LHCN-M2 (cell line): ENCODE measurements at regions not wholly inside any gene's neighbourhood (a gene's known extent, or its start where the extent isn't known, plus 50 kb on each side); places are given as distances from the start of the nearest gene placed in this dataset.
A peak's percentile ranks its signal among the peaks of the same experiment; 100 is the strongest.

Experiments
- DNase-seq: peaks from one replicate; pipeline ENCODE4 v3.0.0-alpha.2; 2012; ENCODE audit warnings: low read depth

DNA sequence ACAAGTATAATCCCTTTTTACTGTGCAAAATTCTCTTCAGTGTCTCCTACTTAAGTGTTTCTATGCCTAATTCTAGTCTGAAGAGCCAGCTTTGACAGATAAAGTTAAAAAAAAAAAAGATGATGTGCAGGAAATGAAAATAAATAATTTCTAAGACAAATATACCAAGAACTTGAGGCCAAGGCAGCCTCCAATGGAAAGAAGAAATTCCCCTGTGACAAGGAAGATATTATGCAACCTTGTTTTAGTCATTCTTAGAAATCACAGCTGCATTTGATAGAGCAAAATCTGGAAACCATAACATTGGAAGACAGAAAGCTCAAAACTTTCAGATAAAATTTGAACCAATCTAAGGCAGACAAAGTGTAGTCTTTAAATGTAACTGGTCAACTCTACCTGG, 375.9 kb upstream of the TLE4 start:
- peak; percentile 79 for DNase-seq

DNA sequence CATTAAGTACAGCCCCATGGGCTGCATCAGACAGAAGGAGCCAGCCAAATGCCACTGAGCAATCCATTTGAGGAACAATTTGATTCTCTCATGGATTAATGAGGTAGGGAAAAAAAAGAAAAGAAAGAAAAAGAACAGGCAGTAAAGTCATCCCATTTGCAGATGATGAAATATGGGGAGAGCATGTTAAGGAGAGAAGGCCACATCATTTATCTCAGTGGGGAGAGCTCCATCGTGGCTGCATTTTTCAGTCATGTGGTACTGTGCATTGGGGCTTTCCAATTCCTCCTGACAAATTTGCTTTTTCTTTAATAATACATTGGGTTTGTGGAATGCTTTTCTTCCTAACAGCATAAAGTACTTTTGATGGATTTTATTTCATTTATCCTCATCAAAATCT, 375.2 kb upstream of the TLE4 start:
- DNase-seq = no peak

DNA sequence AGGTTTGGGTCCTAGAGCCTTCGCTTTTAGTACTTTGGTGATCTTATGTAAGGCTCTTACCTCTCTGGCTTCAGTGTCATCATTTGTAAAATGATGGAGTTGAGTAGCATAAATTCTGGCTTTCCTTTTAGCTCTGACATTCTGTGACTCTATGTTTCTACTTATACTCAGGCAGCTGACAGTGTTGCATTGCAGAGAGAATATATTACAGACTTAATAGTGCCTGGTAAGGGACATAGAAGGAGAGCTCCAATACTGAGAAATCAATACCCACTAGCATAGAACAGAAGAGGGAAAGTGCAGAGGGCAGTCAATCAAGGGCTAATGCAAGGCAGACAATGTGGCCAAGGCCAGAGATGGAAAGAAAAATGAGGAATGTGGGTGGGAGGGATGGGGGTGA, 371.4 kb upstream of the TLE4 start:
- DNase-seq = no peak

DNA sequence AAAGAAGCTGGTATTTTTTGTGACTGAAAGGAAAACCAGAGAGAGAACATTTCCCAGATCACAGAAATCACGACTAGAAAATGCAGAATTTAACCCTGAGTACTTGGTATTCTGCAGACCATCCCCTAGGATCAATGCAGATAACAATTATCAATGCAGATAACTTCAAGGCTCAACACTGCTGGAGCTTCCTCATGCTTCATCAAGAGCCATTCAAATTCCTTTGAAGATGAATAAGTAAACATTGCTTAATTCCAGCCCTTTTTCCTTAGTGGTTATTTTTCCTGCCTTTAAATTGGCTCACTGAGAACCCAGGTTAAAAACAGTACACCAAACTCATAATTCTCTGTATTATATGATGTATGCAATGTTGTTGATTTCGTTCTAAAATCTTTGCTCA, 370.1 kb upstream of the TLE4 start:
- DNase-seq = no peak

DNA sequence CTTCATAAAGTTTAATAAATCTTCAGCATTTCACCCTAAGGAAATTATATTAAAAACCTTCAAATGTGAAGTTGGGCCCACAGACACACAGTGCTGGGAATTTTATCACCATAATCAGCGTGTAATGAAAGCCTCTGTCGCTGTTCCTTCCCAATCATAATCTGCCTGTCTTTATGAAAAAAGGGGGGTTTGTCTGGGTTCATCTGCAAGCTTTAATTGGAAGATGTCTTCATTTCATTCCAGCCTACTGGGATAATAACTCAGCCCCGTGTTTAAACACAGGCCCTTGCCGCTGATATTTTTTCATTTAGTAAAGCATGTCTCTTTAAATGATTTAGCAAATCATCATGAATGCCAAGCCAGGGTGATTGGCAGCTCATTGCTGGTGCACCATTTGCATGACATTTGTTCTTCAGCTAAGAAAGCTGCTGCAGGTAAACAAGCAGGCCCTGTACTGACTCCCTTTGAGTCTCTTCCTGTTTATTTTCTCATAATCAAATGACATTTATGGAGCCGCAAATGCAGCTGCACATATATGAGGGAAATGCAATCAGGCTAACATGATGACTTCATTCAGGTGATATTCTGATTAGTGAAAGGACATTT, 362.9 kb upstream of the TLE4 start:
- no peak for DNase-seq

DNA sequence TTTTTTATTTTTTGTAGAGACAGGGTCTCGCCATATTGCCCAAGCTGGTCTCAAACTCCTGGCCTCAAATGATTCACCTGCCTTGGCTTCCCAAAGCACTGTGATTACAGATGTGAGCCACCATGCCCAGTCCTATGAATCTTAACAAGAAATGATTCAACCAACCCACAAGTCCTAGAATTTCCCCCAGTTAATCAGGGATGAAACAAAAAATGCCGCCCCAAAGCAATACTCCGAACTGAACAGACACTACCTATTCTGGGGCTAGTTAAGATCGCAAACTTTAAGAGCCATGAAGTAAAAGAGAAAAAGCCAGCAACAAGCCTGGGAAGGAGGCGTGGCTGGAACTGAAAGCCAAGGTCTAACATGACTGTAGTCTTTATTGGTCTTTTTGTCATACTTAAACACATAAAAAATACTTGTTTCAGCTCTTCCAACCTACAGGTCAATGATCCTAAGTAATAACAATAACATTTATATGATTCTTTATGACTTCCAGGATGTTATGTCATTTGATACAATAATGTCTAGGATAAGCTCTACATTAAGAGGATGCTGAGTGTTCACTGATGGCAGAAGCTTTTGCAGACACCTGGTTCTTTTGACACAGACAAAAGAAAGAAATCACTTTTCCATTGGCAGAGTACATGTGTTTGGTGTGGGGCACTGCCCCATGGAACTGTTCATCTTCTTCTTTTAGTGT, 361.1 kb upstream of the TLE4 start:
- no peak for DNase-seq

DNA sequence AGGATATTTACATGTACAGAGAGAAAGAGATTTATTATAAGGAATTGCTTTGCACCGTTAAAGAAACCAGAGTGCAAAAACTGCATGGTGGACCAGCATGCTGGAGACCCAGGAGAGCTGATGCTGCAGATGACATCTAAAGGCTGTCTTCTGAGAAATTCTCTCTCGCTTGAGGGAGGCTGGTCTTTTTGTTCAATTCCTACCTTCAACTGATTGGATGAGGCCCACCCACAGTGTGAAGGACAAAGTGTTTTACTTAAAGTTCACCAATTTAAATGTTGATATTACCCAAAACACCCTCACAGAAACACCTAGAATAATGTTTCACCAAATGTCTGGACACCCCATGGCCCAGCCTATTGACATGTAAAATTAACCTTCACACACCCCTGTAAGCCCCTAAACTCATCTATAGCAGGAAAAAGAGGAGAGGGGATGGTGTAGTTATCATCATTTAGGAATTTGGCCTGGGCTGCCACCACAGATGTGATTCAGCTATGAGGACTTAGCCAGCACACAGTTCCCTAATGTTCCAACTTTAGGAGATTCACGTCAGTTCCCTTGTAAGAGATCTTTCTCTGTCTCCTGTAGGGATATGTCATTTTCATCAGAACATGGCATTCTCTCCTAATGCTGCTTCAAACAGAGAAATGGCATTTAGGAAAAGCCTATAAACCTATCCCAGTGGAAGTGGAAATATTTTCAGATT, 358.2 kb upstream of the TLE4 start:
- DNase-seq = peak; percentile 13

DNA sequence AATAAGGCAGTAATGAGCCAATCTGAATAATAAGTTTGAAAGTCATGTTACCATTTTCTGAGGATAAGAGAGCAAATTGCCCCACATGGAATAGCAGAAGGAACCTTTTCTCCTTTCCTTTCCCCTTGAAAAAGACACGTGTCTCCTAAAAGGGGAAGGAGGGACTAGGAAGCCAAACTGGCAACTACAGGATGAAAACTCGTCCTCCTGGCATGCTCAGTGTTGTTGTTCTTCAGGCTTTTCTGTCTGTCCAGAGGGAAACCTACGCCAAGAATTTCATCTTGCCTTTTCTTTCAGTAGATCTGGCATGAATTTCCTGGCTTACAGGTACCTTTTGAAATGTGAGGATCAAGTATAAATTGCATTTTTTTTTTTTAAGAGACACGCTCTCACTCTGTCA, 355.9 kb upstream of the TLE4 start:
- DNase-seq = no peak

DNA sequence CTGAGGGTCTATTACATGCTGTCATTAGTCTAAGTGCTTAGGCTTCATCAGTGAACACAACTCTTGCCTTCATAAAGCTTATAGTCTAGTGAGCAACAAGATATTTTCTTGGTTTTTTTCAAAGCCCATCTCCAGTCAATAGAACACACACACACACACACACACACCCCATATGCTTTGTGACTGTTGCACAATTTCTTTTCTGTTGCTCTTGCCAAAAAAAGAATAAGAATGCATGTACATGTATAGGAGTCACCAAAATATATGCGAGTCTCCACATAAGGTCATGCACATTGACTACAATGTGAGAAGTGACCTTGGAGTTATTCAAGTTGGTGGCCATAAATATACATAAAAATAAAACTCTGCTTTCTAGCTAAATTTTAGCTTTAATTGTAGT, 351.5 kb upstream of the TLE4 start:
- DNase-seq = no peak

DNA sequence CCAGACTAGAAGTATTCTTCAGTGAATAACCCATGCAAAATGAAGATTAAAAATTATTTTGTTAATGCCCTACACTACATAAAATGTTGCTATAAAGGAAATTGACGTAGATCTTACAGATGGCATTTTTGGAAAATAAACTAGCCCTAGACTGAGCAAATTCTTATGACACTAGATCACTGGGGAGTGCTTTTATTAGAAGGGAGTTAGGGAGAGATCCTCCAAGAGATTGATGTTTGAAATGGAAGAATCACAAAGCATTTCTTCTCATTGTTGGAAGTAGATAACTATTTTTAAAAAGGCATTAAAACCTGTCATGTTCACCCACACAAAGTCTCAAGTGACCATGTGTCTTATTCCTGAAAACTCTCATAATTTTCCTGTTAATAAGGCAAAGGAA, 351.1 kb upstream of the TLE4 start:
- DNase-seq = no peak

DNA sequence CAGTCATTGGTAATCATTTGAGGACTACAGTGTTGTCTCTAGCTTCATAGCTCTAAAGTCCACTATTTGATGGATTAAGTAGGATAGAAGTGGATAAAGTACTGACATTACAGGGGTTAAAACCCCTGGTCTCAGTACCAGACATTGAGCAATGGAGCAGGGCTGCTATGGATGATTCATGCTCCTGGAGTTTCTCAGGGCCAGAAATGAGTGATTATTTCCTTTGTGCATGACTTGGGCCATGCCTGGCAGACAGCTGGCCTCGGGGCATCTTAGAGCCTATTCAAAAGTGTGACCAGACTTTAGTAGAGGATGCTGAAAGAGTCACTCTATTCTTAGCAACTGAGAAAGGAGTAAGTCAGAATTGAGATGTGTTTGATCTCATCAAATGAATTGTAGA, 350.7 kb upstream of the TLE4 start:
- DNase-seq = peak; percentile 95

DNA sequence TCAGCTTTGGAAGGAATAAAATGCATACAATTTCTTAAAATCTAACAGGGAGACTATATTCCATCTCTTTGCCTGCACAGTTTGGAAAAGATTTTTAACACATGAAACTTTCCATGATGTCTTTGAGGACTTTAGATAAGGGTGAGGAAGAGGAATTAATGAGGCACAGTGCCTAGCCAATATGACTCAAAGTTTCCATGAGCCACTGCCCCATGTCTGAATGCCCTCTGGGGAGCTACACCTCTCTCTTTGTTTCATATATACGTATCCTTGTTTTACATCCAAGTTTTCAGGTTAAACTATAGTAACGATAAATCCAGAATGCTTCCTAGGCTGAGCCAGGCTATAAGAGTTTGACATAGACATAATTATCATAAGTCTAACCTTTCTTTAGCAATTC, 349.3 kb upstream of the TLE4 start:
- no peak for DNase-seq

DNA sequence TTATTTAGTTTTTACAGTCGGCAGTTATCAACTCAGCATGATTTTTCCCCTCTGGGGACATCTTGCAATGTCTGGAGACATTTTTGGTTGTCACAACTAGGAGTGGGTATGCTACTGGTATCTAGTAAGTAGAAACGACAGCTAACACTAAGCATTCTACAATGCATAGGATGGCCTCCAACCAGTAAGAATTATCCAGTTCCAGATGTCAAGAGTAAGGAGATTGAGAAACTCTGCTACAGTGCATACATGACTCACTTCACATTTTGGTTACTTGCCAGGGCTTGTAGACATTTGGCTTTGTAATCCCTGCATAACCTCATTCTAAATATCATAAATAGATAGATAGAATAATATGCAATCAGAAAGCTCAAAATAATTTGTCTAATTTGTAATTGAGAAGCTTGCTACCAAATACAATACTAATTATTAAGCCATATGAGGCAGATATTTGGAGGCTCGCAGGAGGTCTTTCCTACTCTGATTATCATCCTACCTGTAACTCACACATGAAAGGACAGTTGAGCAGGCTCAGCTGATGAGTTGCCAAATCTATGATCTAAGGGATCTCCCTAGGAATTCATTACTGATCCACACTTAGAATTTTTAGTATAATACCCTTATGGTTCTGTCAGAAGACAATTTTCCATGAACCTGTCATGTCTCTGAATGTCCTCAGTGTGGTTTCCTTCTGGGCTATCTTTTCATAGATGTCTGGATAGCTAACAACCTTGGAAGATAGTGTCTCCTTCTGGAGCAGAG, 346.9 kb upstream of the TLE4 start:
- peak; percentile 83 for DNase-seq

DNA sequence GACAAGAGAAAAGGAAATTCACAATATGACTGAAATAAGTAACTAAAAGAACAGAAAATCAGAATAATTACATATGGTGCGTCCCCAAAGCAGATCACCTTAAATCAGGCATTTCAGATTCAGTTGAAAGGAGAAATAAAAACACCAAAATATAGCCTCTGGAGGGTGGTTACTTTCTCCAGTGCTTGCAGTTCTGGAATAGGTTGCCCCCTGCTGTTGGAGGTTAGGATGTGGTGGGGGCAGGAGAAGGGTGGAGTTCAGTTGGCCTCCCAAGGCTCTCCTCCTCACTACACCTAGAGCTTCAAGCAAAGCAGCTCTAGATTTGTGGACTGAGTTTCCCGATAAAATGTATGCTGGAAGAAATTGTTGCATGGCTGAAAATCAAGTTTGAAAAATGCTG, 338.2 kb upstream of the TLE4 start:
- peak; percentile 29 for DNase-seq

DNA sequence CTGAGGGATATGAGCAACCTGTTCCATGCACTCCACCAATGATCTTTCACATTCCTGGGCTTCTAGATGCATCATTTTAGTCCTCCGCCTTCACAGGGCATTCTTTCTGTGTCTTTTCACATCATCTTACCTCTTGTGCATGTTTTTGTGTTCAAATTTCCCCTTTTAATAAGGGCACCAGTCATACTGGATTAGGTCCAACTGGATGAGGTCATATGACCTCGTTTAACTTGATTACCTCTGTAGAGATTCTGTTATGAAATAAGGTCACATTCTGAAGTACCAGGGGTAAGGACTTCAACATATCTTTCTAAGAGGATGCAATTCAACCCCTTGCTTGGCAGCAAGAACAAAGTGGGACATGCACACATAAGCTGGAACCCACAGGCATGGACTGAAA, 335.3 kb upstream of the TLE4 start:
- DNase-seq = peak; percentile 13

DNA sequence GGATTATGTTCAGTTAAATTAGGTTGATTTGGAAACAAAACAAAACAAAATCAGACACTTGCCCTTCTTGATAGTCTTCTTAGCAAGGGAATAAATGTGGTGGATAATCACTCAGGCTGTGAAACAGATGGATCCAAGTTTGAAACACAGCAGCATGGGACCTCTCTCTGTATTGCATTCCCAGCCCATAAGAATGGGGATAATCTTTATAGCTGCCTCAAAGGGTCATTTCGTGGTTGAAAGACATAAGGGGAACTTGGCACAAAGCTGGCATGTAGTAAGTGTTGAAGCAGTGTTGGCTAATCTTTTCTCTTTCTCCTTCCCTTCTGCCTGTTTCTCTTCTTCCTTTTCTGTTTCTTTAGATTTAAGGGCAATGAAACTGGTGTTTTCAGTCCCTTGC, 333.9 kb upstream of the TLE4 start:
- peak; percentile 10 for DNase-seq

DNA sequence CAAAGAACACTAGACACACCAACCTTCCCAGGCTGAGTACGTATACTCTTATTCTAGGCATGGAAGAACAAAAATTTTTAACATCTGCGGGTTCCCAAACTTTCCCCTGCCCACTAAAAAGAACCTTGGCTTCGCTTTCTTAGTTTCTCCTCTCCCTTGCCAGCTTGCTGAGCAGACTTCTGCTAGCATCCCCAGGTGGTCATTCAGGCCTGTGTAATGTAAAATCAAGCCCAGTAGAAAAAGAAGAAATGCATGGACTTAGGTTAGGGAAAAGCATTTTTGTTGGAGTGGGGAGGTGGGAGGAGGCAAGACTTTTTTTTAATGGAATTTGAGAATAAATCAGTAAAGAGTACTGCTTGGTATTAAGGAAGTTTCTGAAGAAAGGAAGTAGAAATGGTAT, 331.0 kb upstream of the TLE4 start:
- DNase-seq = no peak

DNA sequence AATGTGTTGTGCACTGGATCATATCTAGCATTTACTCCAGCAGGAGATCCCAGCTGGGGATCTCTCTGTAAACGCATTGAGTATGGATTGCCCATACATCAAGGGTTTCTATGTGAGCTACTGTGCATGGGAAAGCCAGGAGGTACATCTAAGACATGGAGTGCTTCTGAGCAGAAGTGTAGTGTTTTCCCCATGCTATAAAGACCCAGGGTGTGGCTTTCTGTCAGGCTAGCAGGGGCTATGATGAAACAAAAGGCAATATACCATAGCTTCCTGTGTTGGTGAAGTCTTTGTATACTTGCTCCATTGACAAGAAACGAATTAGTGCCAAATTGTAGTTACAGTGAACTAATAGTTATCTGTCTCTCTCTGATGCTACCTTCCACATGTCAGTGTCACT, 329.3 kb upstream of the TLE4 start:
- no peak for DNase-seq

DNA sequence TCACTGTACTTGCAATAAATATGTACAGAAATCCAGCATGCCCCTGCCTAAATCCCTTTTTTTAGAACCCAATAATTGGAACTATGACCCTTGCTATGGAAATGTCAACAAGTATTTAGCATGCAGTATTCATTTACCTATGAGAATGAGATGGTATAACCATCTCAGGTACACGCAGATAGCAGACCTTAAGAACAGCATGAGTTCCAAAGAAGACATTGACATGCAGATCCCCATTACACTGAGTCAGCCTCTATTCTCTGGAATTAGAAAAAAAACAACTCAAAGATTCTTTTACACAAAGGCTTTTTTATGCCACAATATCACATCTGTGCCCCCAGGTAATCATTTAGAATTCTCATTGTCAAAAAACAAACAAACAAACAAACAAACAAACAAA, 325.6 kb upstream of the TLE4 start:
- no peak for DNase-seq

DNA sequence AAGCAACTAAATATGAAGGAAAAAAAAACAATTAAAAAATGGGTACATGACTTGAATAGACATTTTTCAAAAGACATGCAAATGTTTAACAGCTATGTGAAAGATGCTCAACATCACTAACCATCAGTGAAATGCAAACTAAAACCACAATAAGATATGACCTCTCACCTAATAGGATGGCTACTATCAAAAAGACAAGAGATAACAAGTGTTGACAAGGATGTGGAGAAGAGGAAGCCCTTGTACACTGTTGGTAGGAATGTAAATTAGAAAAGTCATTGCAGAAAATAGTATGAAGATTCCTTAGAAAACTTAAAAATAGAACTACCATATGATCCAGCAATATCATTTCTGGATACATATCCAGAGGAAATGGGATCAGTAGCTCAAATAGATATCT, 324.7 kb upstream of the TLE4 start:
- no peak for DNase-seq

DNA sequence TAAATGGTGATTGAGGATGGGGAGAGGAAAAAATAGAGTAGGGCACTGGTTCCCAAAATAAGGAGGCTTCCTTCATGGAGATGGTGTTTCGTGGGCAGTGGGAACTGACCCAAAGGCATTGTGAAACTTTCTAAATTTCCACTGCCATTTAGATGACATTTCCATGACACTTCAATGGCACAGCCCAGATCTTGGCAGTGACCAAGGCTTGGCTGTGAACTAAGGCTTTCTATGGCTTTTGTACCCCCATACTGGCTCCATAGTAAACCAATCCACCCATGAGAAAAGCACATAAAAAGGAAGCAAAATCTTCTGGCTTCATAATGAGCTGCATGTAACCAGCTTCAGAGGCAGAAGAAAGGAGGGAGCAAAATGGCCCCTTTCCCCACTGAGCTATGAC, 321.0 kb upstream of the TLE4 start:
- no peak for DNase-seq

DNA sequence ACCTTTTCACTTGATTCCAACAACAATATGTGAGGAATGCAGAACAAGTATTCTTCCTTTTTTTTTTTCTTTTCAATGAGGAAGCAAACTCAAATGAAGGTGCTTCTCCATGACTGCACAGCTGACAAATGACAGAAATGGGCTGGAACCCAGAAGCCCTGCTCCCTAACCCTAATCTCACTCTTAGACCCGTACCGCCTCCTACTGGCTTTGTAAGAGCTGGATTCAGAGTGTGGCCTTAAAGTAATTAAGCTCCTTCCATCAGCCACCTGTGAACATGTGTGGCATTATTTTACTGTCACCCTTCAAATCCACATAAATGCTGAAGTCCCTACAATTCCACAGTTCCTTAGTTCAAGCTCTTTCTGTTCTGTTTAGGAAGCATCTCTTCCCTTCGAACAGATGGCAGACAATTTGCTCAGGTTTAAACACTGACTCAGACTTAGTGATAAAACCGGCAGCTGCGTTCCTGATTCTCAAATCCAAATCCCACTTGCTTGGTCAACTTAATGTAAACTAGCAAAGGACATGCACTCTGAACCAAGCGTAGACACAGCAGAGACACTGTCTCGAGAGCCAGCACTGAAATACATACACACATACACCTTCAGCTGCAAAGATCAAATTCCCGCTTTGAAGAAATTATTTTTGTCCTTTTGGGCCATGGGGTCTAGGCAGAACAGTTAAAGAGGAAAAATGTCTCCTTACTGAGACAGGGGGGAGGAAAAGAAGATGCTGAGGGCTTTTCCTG, 316.7 kb upstream of the TLE4 start:
- peak; percentile 26 for DNase-seq
